ENCODE measurements at regions not wholly inside any gene's neighbourhood (a gene's known extent, or its start where the extent isn't known, plus 50 kb on each side); places are given as distances from the start of the nearest gene placed in this dataset.

GRCh38 chr10:81009296-81009695 is 471.6 kb downstream of the SH2D4B start:
- TF ChIP-seq CTCF (IDR thresholded peaks at IDR 0.05) (no peak), POLR2A (IDR thresholded peaks at IDR 0.05) (no peak)

Data from lower leg skin (tissue), 3 donors.